ENCODE measurements at regions not wholly inside any gene's neighbourhood (a gene's known extent, or its start where the extent isn't known, plus 50 kb on each side); places are given as distances from the start of the nearest gene placed in this dataset.
A peak's percentile ranks its signal among the peaks of the same experiment; 100 is the strongest.

DNA sequence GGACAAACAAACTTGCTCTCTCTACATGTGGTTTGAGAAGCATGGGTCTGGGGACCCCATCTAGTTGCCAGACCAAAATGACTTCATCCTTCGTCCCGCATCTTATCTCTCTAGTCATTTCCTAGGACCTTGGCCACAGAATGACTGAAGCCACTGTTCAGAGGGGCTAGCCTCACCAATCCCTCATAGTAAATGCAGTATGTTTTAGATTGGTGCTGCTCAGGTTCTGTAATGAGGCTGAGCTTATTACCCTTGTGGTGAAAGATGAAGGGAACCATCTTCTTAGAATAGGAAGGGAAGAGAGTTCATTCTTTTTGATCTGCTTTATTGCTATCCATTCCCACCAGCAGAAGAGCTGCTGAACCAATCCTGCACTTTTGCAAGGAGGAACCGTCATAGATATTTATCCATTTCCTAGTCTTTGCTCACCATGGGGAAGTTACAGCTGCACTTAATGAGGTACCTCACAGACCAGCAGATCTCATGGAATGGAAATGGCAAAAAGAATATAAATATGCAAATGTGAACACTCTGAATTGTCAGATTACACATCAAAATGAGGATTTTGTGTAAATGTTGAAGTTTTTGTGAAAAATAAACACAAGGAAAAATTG, 436.7 kb downstream of the LPIN1 start:
- no peak overlapping the region for H3K27ac Mint-ChIP-seq
- ATAC-seq = no peak
- H3K9me3 Mint-ChIP-seq = no peaks in the 10 kb centered on the region
- no peak overlapping the region for H3K4me3 Mint-ChIP-seq
- no peaks in the 10 kb centered on the region for H3K27me3 Mint-ChIP-seq
- H3K36me3 Mint-ChIP-seq (ENCODE audit: low read depth) = no peaks in the 10 kb centered on the region
- ChIA-PET POLR2A (no interaction called here), CTCF (no interaction called here)
- TF ChIP-seq CTCF (IDR thresholded peaks at IDR 0.05) = no peak
- no peak for DNase-seq
- peaks cover 8% of the 10 kb centered on the region for H3K4me1 Mint-ChIP-seq (ENCODE audit: low read depth)
- intact Hi-C loops (cut with micrococcal nuclease) = no loop called here

DNA sequence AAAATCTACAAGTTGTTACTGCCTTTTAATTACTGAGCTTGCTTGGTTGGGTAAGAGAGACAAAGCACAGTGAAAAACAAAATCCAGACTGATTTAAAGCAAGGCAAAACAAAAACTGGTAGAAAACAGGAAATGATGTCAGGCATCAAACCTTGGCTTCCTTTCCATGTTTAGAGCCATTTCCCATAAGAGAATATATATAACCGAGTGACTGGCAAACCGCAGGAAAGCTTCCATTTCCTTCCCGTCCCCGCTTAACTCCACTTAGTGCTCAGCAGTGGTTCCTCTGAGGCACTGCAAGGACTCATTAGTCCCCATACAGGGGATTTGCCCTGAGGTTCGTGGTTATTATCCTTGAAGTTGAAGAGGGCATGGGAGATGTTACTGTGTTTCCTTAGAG, 446.3 kb downstream of the LPIN1 start:
- ChIA-PET CTCF (no interaction called here), POLR2A (no interaction called here)
- Mint-ChIP-seq H3K9me3 (peaks cover 3% of the 10 kb centered on the region), H3K27me3 (no peaks in the 10 kb centered on the region), H3K4me3 (no peak overlapping the region), H3K36me3 (ENCODE audit: low read depth) (peaks cover 3% of the 10 kb centered on the region), H3K4me1 (ENCODE audit: low read depth) (peaks cover 9% of the 10 kb centered on the region), H3K27ac (no peak overlapping the region)
- ATAC-seq = no peak
- DNase-seq = no peak
- intact Hi-C loops (cut with micrococcal nuclease) = no loop called here
- no peak for TF ChIP-seq CTCF (IDR thresholded peaks at IDR 0.05)

GRCh38 chr2:12194968-12195367, 448.5 kb downstream of the LPIN1 start:
- peaks cover 3% of the 10 kb centered on the region for H3K9me3 Mint-ChIP-seq
- DNase-seq = no peak
- intact Hi-C loops (cut with micrococcal nuclease) = no loop called here
- H3K36me3 Mint-ChIP-seq (ENCODE audit: low read depth) = peaks cover 4% of the 10 kb centered on the region
- POLR2A ChIA-PET = no interaction called here
- no peak for TF ChIP-seq CTCF (IDR thresholded peaks at IDR 0.05)
- peaks cover 9% of the 10 kb centered on the region for H3K4me1 Mint-ChIP-seq (ENCODE audit: low read depth)
- no peaks in the 10 kb centered on the region for H3K27me3 Mint-ChIP-seq
- CTCF ChIA-PET = interaction anchor here (1.2 kb wide), 1 partner anchor 331 kb away, joined by 3 read pairs; no protein-coding TSS in a partner anchor
- no peak overlapping the region for H3K4me3 Mint-ChIP-seq
- H3K27ac Mint-ChIP-seq = no peak overlapping the region
- ATAC-seq = no peak

GRCh38 chr2:12196495-12196894, 450.1 kb downstream of the LPIN1 start:
- CTCF ChIA-PET = no interaction called here
- peaks cover 4% of the 10 kb centered on the region for H3K36me3 Mint-ChIP-seq (ENCODE audit: low read depth)
- ATAC-seq (peak; percentile 37), DNase-seq (no peak)
- no peak overlapping the region for H3K4me3 Mint-ChIP-seq
- TF ChIP-seq CTCF (IDR thresholded peaks at IDR 0.05) = no peak
- intact Hi-C loops (cut with micrococcal nuclease) = no loop called here
- H3K27me3 Mint-ChIP-seq = no peaks in the 10 kb centered on the region
- POLR2A ChIA-PET = no interaction called here
- H3K4me1 Mint-ChIP-seq (ENCODE audit: low read depth) = peaks cover 9% of the 10 kb centered on the region
- no peak overlapping the region for H3K27ac Mint-ChIP-seq
- H3K9me3 Mint-ChIP-seq = peaks cover 3% of the 10 kb centered on the region

GRCh38 chr2:12197133-12197532, 450.7 kb downstream of the LPIN1 start:
- intact Hi-C loops (cut with micrococcal nuclease) = no loop called here
- DNase-seq = no peak
- ChIA-PET POLR2A (no interaction called here), CTCF (no interaction called here)
- H3K27ac Mint-ChIP-seq = no peak overlapping the region
- peaks cover 9% of the 10 kb centered on the region for H3K4me1 Mint-ChIP-seq (ENCODE audit: low read depth)
- peak; percentile 53 for ATAC-seq
- peaks cover 4% of the 10 kb centered on the region for H3K36me3 Mint-ChIP-seq (ENCODE audit: low read depth)
- peaks cover 3% of the 10 kb centered on the region for H3K9me3 Mint-ChIP-seq
- no peak overlapping the region for H3K4me3 Mint-ChIP-seq
- no peak for TF ChIP-seq CTCF (IDR thresholded peaks at IDR 0.05)
- no peaks in the 10 kb centered on the region for H3K27me3 Mint-ChIP-seq

Data from activated CD8-positive, alpha-beta T cell treated with anti-CD3 and anti-CD28 coated beads for 36 hours (primary cell).